Hematopoietic multipotent progenitor cell treated with erythropoietin and hydrocortisone succinate and interleukin-3 and kit ligand, for 17 days (in vitro differentiated cells): ENCODE measurements at regions not wholly inside any gene's neighbourhood (a gene's known extent, or its start where the extent isn't known, plus 50 kb on each side); places are given as distances from the start of the nearest gene placed in this dataset.
"Not testable (repeated sequence)": the region's sequence is repeated elsewhere in the genome, so short reads cannot be mapped to it uniquely, and the experiment has no call there.

Experiments used
- DNase-seq: peaks from one replicate; pipeline ENCODE4 v3.0.0-alpha.2; 2015; ENCODE audit warnings: low spot score

DNA sequence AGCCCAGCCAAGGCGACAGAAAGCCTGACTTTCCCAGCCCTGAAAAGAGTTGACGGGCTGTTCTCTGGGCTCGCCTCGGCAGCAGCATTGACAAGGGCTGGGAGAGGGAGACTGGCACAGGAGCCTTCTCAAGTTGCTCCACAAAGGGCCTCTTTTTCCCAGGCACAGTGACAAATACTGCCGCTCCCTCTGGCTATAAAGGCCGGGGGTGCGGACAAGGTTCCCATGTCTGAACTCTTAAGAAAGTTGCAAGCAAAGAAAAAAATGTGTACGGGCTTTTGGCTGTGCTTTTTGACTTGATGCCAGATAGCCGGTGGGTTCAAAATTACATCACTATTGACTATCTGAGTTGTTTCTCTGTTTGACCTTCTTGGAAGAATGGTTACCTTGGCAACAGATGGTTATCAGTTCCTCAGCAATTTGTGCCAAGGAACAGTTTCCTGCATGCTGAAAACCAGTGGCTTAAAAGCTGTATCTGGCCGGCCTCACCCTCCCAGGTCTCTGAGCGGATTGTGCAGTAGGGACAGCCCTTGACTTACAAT, 115.9 kb upstream of the EEPD1 start:
- no peak for DNase-seq

- DNase-seq, result no peak
These were observed 114.9 kb upstream of the EEPD1 start for GRCh38 chr7:36038063-36038721.

GRCh38 chr7:36039243-36039642, 113.8 kb upstream of the EEPD1 start:
- DNase-seq, result no peak

- no peak for DNase-seq
These were observed 113.4 kb upstream of the EEPD1 start for GRCh38 chr7:36039671-36040070.

- DNase-seq, result no peak
These were observed 112.4 kb upstream of the EEPD1 start for GRCh38 chr7:36040679-36041078.

DNA sequence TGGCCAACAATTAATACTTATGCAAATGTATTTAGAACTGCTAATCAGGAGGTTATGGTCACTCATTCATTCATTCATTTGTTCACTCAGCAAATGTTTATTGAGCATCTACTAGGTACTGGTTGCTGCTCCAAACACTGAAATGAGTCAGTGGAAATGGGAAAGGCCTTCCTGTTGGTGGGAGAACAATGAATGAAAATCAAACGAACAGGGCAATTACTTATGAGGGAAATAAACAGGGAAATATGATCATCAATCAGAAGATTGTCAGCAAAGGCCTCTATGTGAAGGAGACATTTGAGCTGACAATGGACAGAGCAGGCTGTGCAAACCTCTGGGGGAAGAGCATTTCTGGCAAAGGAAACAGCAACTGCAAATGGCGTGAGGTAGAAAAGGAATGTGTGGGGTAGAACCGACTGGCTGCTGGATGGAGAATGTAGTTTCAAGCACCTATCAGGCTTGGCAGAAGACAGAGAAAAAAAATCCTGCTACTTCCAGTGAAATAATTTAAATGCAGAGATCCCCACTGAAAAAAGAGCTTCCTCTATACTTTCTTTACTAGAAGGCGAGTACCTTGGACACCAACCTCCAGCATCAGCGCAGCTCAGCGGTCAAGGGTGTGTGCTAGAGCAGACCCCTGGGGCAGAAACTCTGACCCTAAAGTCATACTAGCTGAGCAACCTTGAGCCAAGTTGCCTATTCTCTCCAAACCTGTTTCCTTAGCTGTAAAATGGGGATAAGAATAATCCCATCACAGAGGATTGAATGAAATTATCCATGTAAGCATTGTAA, 108.8 kb upstream of the EEPD1 start:
- no peak for DNase-seq

DNA sequence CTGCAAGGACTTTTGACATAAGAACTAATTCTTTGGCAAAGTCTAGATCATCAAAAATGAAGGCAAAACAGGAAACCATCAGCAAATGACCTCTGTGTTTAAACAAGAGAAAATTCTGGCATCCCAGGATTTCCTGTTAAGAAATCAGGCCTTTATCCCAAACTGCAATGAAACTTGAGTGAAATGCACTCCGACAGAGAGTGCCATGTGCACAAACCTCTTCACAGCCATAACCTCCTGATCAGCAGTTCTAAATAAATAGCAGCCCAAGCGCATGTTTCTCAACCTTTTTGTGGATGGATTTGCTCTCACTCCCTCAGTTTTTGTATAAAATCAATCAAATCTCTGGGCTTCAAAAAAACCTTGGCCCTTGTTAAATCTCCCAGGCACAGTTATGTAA, 107.7 kb upstream of the EEPD1 start:
- DNase-seq, result no peak

GRCh38 chr7:36045830-36046341, 107.2 kb upstream of the EEPD1 start:
- no peak for DNase-seq

- DNase-seq, result no peak
These were observed 105.9 kb upstream of the EEPD1 start for GRCh38 chr7:36047091-36047658.

- DNase-seq, result no peak
These were observed 104.7 kb upstream of the EEPD1 start for GRCh38 chr7:36048141-36048901.

DNA sequence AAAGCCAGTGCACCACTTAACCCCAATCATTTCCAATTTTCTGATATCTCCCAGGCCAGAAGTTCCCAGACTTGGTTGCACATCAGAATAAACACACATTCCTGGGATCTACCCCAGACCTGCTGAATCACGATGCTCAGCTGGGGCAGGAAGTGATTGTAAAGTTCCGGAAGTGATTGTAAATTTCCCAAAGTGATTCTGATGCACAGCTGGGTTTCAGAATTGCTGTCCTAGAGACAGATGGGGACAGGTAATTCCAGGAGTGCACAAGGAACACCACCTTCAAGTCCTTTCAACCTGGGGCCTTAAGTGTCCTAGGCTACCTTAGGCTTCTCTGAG, 104.2 kb upstream of the EEPD1 start:
- no peak for DNase-seq

GRCh38 chr7:36051501-36051900, 101.6 kb upstream of the EEPD1 start:
- DNase-seq, result no peak

DNA sequence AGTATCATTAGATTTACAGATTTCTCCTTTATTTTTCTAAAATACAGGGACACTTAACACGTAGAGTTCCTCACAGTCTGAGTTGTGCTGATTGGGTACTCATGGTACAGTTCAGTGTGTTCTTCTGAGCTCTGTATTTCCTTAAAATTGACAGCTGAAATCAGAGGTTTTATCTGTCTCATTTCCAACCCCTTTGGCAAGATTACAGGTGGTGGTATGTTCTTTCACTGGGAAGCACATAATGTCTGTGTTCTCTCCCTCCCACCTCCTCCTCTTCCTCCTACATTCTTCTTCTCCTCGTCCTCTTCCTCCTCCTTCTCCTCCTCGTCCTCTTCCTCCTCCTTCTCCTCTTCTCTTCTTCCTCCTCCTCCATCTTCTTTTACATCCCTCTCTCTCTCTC, 99.5 kb upstream of the EEPD1 start:
- DNase-seq, result no peak

GRCh38 chr7:36054637-36055036, 98.4 kb upstream of the EEPD1 start:
- no peak for DNase-seq

- no peak for DNase-seq
These were observed 97.8 kb upstream of the EEPD1 start for GRCh38 chr7:36055207-36055606.

DNA sequence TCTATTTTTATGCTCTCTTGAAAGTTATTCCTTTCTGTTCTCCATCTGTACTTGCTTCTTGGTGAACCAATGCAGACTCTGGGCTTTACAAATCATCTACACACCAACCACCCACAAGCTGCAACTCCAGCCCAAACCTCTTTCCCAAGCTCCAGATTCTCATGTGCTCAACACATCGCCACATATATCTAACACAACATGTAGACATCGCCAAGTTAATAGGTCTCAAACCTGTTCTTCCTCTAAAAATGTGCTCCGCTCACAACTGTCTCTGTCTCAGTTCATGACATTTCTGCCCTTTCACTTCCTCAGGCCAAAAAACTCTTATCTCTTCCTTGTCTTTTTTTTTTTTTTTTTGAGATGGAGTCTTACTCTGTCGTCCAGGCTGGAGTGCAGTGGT, 95.7 kb upstream of the EEPD1 start:
- no peak for DNase-seq

DNA sequence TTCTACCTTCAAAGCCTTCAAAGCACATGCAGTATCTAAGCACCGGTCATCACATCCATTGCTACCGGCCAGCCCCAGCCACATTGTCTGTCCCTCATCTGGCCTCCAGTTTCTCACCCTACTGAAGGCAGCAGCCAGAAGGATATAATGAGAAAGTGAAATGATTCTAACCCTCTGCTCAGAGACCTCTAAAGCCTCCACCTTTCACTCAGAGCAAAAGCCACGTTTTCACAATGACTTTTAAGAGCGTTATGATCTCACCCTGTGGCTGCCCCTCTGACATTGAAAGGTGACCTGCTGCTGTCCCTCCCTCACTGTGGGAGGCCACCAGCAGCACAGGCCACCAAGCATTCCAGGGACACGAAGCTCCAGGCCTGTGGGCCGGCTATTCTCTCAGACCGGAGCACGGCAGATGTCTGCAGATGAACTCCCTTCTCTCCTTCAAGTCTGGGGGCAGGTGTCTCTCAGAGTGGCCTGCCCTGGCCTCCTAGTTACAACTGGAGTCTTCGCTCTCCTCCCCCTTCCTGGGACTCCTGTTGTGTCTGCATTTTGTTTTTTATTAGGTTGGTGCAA, 94.9 kb upstream of the EEPD1 start:
- DNase-seq, result no peak

DNA sequence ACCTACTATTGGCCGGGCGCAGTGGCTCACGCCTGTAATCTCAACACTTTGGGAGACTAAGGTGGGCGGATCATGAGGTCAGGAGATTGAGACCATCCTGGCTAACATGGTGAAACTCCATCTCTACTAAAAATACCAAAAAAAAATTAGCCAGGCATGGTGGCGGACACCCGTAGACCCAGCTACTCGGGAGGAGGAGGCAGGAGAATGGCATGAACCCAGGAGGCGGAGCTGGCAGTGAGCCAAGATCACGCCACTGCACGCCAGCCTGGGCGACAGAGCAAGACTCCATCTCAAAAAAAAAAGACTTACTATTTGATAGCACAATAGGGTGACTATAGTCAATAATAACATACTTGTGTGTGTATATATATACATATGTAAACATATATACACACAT, 92.7 kb upstream of the EEPD1 start:
- not testable (repeated sequence) for DNase-seq

DNA sequence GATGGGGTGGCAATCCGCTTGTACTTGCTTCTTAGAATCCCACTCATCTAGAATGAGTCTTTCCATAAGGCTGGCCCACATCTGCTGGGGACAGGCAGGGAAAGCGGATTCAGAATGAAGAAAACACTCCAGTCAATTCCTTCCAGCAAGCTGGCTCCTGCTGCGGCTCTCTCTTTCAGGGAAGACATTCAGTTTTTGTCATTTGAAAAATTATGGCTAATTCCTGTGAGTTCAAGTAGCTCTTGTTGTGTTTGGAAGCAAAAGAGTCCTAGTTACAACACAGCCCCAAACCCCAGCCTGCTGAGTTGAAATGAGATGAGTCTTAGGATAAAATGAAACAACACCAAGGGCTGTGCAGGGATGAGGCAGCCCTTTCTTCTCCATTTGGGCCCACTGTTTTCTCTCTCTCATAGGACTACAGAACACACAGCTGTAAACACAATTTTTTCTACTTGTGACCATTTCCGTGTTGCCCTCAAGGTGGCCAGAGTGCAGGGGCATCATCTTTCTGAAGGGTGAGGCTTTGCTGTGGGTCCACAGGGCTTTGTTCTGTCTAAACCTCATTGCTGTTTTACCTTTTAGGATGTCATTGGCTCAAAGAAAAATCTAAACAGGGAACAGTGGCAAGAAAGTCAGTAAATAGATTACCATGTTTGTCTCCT, 90.8 kb upstream of the EEPD1 start:
- no peak for DNase-seq

GRCh38 chr7:36064676-36065075, 88.4 kb upstream of the EEPD1 start:
- DNase-seq, result no peak

DNA sequence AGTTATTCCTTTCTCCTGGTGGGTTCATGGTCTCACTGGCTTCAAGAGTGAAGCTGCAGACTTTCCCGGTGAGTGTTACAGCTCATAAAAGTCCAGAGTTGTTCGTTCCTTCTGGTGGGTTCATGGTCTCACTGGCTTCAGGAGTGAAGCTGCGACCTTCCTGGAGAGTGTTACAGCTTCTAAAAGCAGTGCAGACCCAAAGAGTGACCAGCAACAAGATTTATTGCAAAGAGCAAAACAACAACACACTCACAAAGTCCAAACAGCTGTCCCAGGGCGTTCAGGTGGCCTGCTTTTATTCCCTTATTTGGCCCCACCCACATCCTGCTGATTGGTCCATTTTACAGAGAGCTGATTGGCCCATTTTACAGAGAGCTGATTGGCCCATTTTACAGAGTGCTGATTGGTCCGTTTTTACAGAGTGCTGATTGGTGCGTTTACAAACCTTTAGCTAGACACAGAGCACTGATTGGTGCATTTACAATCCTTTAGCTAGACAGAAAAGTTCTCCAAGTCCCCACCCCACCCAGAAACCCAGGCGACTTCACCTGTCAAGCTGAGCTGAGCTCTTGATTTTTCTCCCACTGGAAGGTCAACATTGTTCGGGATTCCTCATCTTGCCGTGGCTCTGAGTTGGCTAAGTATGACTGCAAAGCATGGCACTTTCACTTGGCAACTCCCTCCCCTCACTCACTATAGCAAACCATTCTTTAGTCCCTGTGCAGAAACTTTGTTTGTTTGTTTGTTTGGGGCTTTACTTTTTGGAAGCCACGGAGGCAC, 87.3 kb upstream of the EEPD1 start:
- DNase-seq, result not testable (repeated sequence)
